ENCODE measurements at regions not wholly inside any gene's neighbourhood (a gene's known extent, or its start where the extent isn't known, plus 50 kb on each side); places are given as distances from the start of the nearest gene placed in this dataset.

- H2AFZ ChIP-seq (ENCODE audit: low read depth, low read length), result no peak overlapping the region
- H3K4me2 ChIP-seq (ENCODE audit: low read length), result no peak overlapping the region
- no peaks in the 10 kb centered on the region for H4K20me1 ChIP-seq (ENCODE audit: insufficient read depth)
- H3K9me3 ChIP-seq (ENCODE audit: low read length), result no peaks in the 10 kb centered on the region
- no peak overlapping the region for H3K27ac ChIP-seq (ENCODE audit: low read length)
- no peaks in the 10 kb centered on the region for H3F3A ChIP-seq (ENCODE audit: insufficient read depth, low read length, poor library complexity, severe bottlenecking)
- H3K9me2 ChIP-seq (ENCODE audit: insufficient read depth, low read length), result no peaks in the 10 kb centered on the region
- H3K4me3 ChIP-seq (ENCODE audit: low read length), result no peak overlapping the region
- TF ChIP-seq MXI1 (conservative IDR thresholded peaks at IDR 0.05; ENCODE audit: poor library complexity, severe bottlenecking) (no peak), RAD21 (conservative IDR thresholded peaks at IDR 0.05) (no peak)
- H3K9ac ChIP-seq (ENCODE audit: low read length), result no peak overlapping the region
- H3K79me2 ChIP-seq (replicated peaks; ENCODE audit: insufficient read depth, low read length), result no peaks in the 10 kb centered on the region
- H3K27me3 ChIP-seq (ENCODE audit: insufficient read depth, low read depth, low read length), result no peaks in the 10 kb centered on the region
- no peaks in the 10 kb centered on the region for H3K36me3 ChIP-seq (ENCODE audit: insufficient read depth, low read length)
These were observed 125.6 kb downstream of the TTC8 start for GRCh38 chr14:88950069-88950468.

- Histone ChIP-seq H3F3A (ENCODE audit: insufficient read depth, low read length, poor library complexity, severe bottlenecking) (no peaks in the 10 kb centered on the region), H2AFZ (ENCODE audit: low read depth, low read length) (no peak overlapping the region), H3K27me3 (ENCODE audit: insufficient read depth, low read depth, low read length) (no peaks in the 10 kb centered on the region), H3K9me2 (ENCODE audit: insufficient read depth, low read length) (no peaks in the 10 kb centered on the region), H3K36me3 (ENCODE audit: insufficient read depth, low read length) (no peaks in the 10 kb centered on the region), H4K20me1 (ENCODE audit: insufficient read depth) (no peaks in the 10 kb centered on the region), H3K4me3 (ENCODE audit: low read length) (no peak overlapping the region), H3K27ac (ENCODE audit: low read length) (no peak overlapping the region), H3K79me2 (replicated peaks; ENCODE audit: insufficient read depth, low read length) (no peaks in the 10 kb centered on the region), H3K9me3 (ENCODE audit: low read length) (no peaks in the 10 kb centered on the region), H3K9ac (ENCODE audit: low read length) (no peak overlapping the region), H3K4me2 (ENCODE audit: low read length) (no peak overlapping the region)
- no peak for TF ChIP-seq CTCF (IDR thresholded peaks at IDR 0.05; ENCODE audit: poor library complexity, severe bottlenecking)
- no peak for TF ChIP-seq SMC3 (conservative IDR thresholded peaks at IDR 0.05; ENCODE audit: poor library complexity)
- no peak for TF ChIP-seq MXI1 (conservative IDR thresholded peaks at IDR 0.05; ENCODE audit: poor library complexity, severe bottlenecking)
- no peak for TF ChIP-seq RAD21 (conservative IDR thresholded peaks at IDR 0.05)
- TF ChIP-seq TAF1 (IDR thresholded peaks at IDR 0.05; ENCODE audit: low read depth), result no peak
- no peak for TF ChIP-seq REST (IDR thresholded peaks at IDR 0.05; ENCODE audit: borderline replicate concordance)
- no peak for TF ChIP-seq EZH2 (IDR thresholded peaks at IDR 0.05; ENCODE audit: borderline replicate concordance, insufficient read depth, low read length, poor library complexity, severe bottlenecking)
- TF ChIP-seq POLR2AphosphoS5 (IDR thresholded peaks at IDR 0.05), result no peak
- TF ChIP-seq EP300 (conservative IDR thresholded peaks at IDR 0.05; ENCODE audit: poor library complexity, severe bottlenecking), result no peak
These were observed 126.9 kb downstream of the TTC8 start for GRCh38 chr14:88951370-88951769.

GRCh38 chr14:88952901-88953300 is 128.4 kb downstream of the TTC8 start:
- Histone ChIP-seq H3K9me3 (ENCODE audit: low read length) (no peaks in the 10 kb centered on the region), H3K9me2 (ENCODE audit: insufficient read depth, low read length) (no peaks in the 10 kb centered on the region), H3K4me3 (ENCODE audit: low read length) (no peak overlapping the region), H4K20me1 (ENCODE audit: insufficient read depth) (no peaks in the 10 kb centered on the region), H3K79me2 (replicated peaks; ENCODE audit: insufficient read depth, low read length) (no peaks in the 10 kb centered on the region), H3K9ac (ENCODE audit: low read length) (no peak overlapping the region), H3K27ac (ENCODE audit: low read length) (no peak overlapping the region), H3K4me2 (ENCODE audit: low read length) (no peak overlapping the region), H3F3A (ENCODE audit: insufficient read depth, low read length, poor library complexity, severe bottlenecking) (no peaks in the 10 kb centered on the region), H2AFZ (ENCODE audit: low read depth, low read length) (no peak overlapping the region), H3K36me3 (ENCODE audit: insufficient read depth, low read length) (no peaks in the 10 kb centered on the region), H3K27me3 (ENCODE audit: insufficient read depth, low read depth, low read length) (no peaks in the 10 kb centered on the region)
- no peak for TF ChIP-seq EP300 (conservative IDR thresholded peaks at IDR 0.05; ENCODE audit: poor library complexity, severe bottlenecking)
- TF ChIP-seq SMC3 (conservative IDR thresholded peaks at IDR 0.05; ENCODE audit: poor library complexity), result no peak
- TF ChIP-seq POLR2AphosphoS5 (IDR thresholded peaks at IDR 0.05), result no peak
- no peak for TF ChIP-seq CTCF (IDR thresholded peaks at IDR 0.05; ENCODE audit: poor library complexity, severe bottlenecking)
- no peak for TF ChIP-seq EZH2 (IDR thresholded peaks at IDR 0.05; ENCODE audit: borderline replicate concordance, insufficient read depth, low read length, poor library complexity, severe bottlenecking)
- no peak for TF ChIP-seq RAD21 (conservative IDR thresholded peaks at IDR 0.05)
- no peak for TF ChIP-seq MXI1 (conservative IDR thresholded peaks at IDR 0.05; ENCODE audit: poor library complexity, severe bottlenecking)
- no peak for TF ChIP-seq TAF1 (IDR thresholded peaks at IDR 0.05; ENCODE audit: low read depth)

All from neural cell (in vitro differentiated cells).